ENCODE measurements at regions not wholly inside any gene's neighbourhood (a gene's known extent, or its start where the extent isn't known, plus 50 kb on each side); places are given as distances from the start of the nearest gene placed in this dataset.

- H3K9me3 Mint-ChIP-seq (ENCODE audit: insufficient read depth), result peaks cover 7% of the 10 kb centered on the region
- H3K27me3 Mint-ChIP-seq (ENCODE audit: low read depth), result no peaks in the 10 kb centered on the region
- ChIA-PET POLR2A (no interaction called here), CTCF (interaction anchor here (1.4 kb wide), 1 partner anchor 706 kb away, joined by 3 read pairs; no protein-coding TSS in a partner anchor)
- no peaks in the 10 kb centered on the region for H3K4me1 Mint-ChIP-seq (ENCODE audit: low read depth)
- no peak for DNase-seq
- H3K27ac Mint-ChIP-seq, result no peak overlapping the region
- no peaks in the 10 kb centered on the region for H3K36me3 Mint-ChIP-seq (ENCODE audit: low read depth)
- ATAC-seq, result no peak
- H3K4me3 Mint-ChIP-seq, result no peak overlapping the region
Measured at GRCh38 chr6:120056085-120056484, 706.5 kb upstream of the MAN1A1 start.

- Mint-ChIP-seq H3K4me1 (ENCODE audit: low read depth) (no peaks in the 10 kb centered on the region), H3K27ac (no peak overlapping the region), H3K36me3 (ENCODE audit: low read depth) (no peaks in the 10 kb centered on the region), H3K4me3 (no peak overlapping the region), H3K9me3 (ENCODE audit: insufficient read depth) (peaks cover 3% of the 10 kb centered on the region), H3K27me3 (ENCODE audit: low read depth) (no peaks in the 10 kb centered on the region)
- DNase-seq (no peak), ATAC-seq (no peak)
- POLR2A ChIA-PET, result no interaction called here
- CTCF ChIA-PET, result no interaction called here
Measured at GRCh38 chr6:120055071-120055470, 705.5 kb upstream of the MAN1A1 start.

- H3K36me3 Mint-ChIP-seq (ENCODE audit: low read depth), result no peaks in the 10 kb centered on the region
- POLR2A ChIA-PET, result no interaction called here
Measured at GRCh38 chr6:120039664-120040063, 690.1 kb upstream of the MAN1A1 start.

GRCh38 chr6:120031837-120032236 lies 682.3 kb upstream of the MAN1A1 start:
- no peaks in the 10 kb centered on the region for H3K27me3 Mint-ChIP-seq (ENCODE audit: low read depth)
- DNase-seq, result no peak
- H3K9me3 Mint-ChIP-seq (ENCODE audit: insufficient read depth), result no peaks in the 10 kb centered on the region
- POLR2A ChIA-PET, result no interaction called here
- H3K36me3 Mint-ChIP-seq (ENCODE audit: low read depth), result no peaks in the 10 kb centered on the region
- no peak for ATAC-seq
- CTCF ChIA-PET, result no interaction called here
- no peak overlapping the region for H3K4me3 Mint-ChIP-seq
- no peaks in the 10 kb centered on the region for H3K4me1 Mint-ChIP-seq (ENCODE audit: low read depth)
- no peak overlapping the region for H3K27ac Mint-ChIP-seq

More at GRCh38 chr6:120039664-120040063, 690.1 kb upstream of the MAN1A1 start:
- CTCF ChIA-PET, result no interaction called here
- Mint-ChIP-seq H3K27me3 (ENCODE audit: low read depth) (peaks cover 2% of the 10 kb centered on the region), H3K4me3 (no peak overlapping the region), H3K9me3 (ENCODE audit: insufficient read depth) (no peaks in the 10 kb centered on the region), H3K27ac (no peak overlapping the region), H3K4me1 (ENCODE audit: low read depth) (no peaks in the 10 kb centered on the region)
- DNase-seq, result no peak
- no peak for ATAC-seq

- DNase-seq, result no peak
- Mint-ChIP-seq H3K27ac (no peak overlapping the region), H3K9me3 (ENCODE audit: insufficient read depth) (no peaks in the 10 kb centered on the region), H3K4me1 (ENCODE audit: low read depth) (no peaks in the 10 kb centered on the region), H3K36me3 (ENCODE audit: low read depth) (no peaks in the 10 kb centered on the region), H3K27me3 (ENCODE audit: low read depth) (no peaks in the 10 kb centered on the region), H3K4me3 (no peak overlapping the region)
- CTCF ChIA-PET, result no interaction called here
- no peak for ATAC-seq
- POLR2A ChIA-PET, result no interaction called here
Measured at GRCh38 chr6:120026791-120027190, 677.2 kb upstream of the MAN1A1 start.

- no peaks in the 10 kb centered on the region for H3K36me3 Mint-ChIP-seq (ENCODE audit: low read depth)
- no peak overlapping the region for H3K4me3 Mint-ChIP-seq
- POLR2A ChIA-PET, result no interaction called here
- CTCF ChIA-PET, result no interaction called here
- H3K27me3 Mint-ChIP-seq (ENCODE audit: low read depth), result no peaks in the 10 kb centered on the region
- no peaks in the 10 kb centered on the region for H3K4me1 Mint-ChIP-seq (ENCODE audit: low read depth)
- ATAC-seq, result no peak
- no peaks in the 10 kb centered on the region for H3K9me3 Mint-ChIP-seq (ENCODE audit: insufficient read depth)
- no peak for DNase-seq
- no peak overlapping the region for H3K27ac Mint-ChIP-seq
Measured at GRCh38 chr6:120010075-120010474, 660.5 kb upstream of the MAN1A1 start.

- ChIA-PET CTCF (no interaction called here), POLR2A (no interaction called here)
- Mint-ChIP-seq H3K9me3 (ENCODE audit: insufficient read depth) (no peaks in the 10 kb centered on the region), H3K36me3 (ENCODE audit: low read depth) (no peaks in the 10 kb centered on the region), H3K27ac (no peak overlapping the region), H3K27me3 (ENCODE audit: low read depth) (no peaks in the 10 kb centered on the region), H3K4me3 (no peak overlapping the region), H3K4me1 (ENCODE audit: low read depth) (no peaks in the 10 kb centered on the region)
- no peak for DNase-seq
- no peak for ATAC-seq
Measured at GRCh38 chr6:120005292-120005976, 655.9 kb upstream of the MAN1A1 start.

- Mint-ChIP-seq H3K9me3 (ENCODE audit: insufficient read depth) (no peaks in the 10 kb centered on the region), H3K27me3 (ENCODE audit: low read depth) (no peaks in the 10 kb centered on the region), H3K27ac (no peak overlapping the region), H3K4me1 (ENCODE audit: low read depth) (no peaks in the 10 kb centered on the region), H3K36me3 (ENCODE audit: low read depth) (no peaks in the 10 kb centered on the region), H3K4me3 (no peak overlapping the region)
- no peak for DNase-seq
- CTCF ChIA-PET, result no interaction called here
- POLR2A ChIA-PET, result no interaction called here
- no peak for ATAC-seq
Measured at GRCh38 chr6:119986934-119987549, 637.5 kb upstream of the MAN1A1 start.

- CTCF ChIA-PET, result no interaction called here
- ATAC-seq, result no peak
Measured at GRCh38 chr6:119985952-119986736, 636.6 kb upstream of the MAN1A1 start.

GRCh38 chr6:119980802-119981201 lies 631.2 kb upstream of the MAN1A1 start:
- DNase-seq (no peak), ATAC-seq (no peak)
- Mint-ChIP-seq H3K27me3 (ENCODE audit: low read depth) (no peaks in the 10 kb centered on the region), H3K9me3 (ENCODE audit: insufficient read depth) (no peaks in the 10 kb centered on the region), H3K36me3 (ENCODE audit: low read depth) (no peaks in the 10 kb centered on the region), H3K27ac (no peak overlapping the region), H3K4me1 (ENCODE audit: low read depth) (no peaks in the 10 kb centered on the region), H3K4me3 (no peak overlapping the region)
- CTCF ChIA-PET, result no interaction called here
- POLR2A ChIA-PET, result no interaction called here

More at GRCh38 chr6:119985952-119986736, 636.6 kb upstream of the MAN1A1 start:
- Mint-ChIP-seq H3K36me3 (ENCODE audit: low read depth) (no peaks in the 10 kb centered on the region), H3K9me3 (ENCODE audit: insufficient read depth) (no peaks in the 10 kb centered on the region), H3K4me3 (no peak overlapping the region), H3K27ac (no peak overlapping the region), H3K4me1 (ENCODE audit: low read depth) (no peaks in the 10 kb centered on the region), H3K27me3 (ENCODE audit: low read depth) (no peaks in the 10 kb centered on the region)
- POLR2A ChIA-PET, result no interaction called here
- DNase-seq, result no peak

- ATAC-seq (no peak), DNase-seq (no peak)
- POLR2A ChIA-PET, result no interaction called here
- Mint-ChIP-seq H3K27me3 (ENCODE audit: low read depth) (no peaks in the 10 kb centered on the region), H3K36me3 (ENCODE audit: low read depth) (no peaks in the 10 kb centered on the region), H3K27ac (no peak overlapping the region), H3K4me1 (ENCODE audit: low read depth) (no peaks in the 10 kb centered on the region), H3K4me3 (no peak overlapping the region), H3K9me3 (ENCODE audit: insufficient read depth) (no peaks in the 10 kb centered on the region)
- CTCF ChIA-PET, result interaction anchor here (1.6 kb wide), 1 partner anchor 629 kb away, joined by 7 read pairs; no protein-coding TSS in a partner anchor
Measured at GRCh38 chr6:119979862-119980261, 630.3 kb upstream of the MAN1A1 start.

GRCh38 chr6:119978274-119978889 lies 628.8 kb upstream of the MAN1A1 start:
- POLR2A ChIA-PET, result interaction anchor here (0.6 kb wide), 1 partner anchor 628 kb away, joined by 3 read pairs; no protein-coding TSS in a partner anchor
- H3K27me3 Mint-ChIP-seq (ENCODE audit: low read depth), result no peaks in the 10 kb centered on the region
- H3K9me3 Mint-ChIP-seq (ENCODE audit: insufficient read depth), result no peaks in the 10 kb centered on the region
- no peak overlapping the region for H3K4me3 Mint-ChIP-seq
- no peak overlapping the region for H3K27ac Mint-ChIP-seq
- DNase-seq (no peak), ATAC-seq (no peak)
- CTCF ChIA-PET, result interaction anchor here (1.0 to 1.6 kb wide), 2 partner anchors 20 to 628 kb away, joined by 3 to 7 read pairs; no protein-coding TSS in a partner anchor
- H3K4me1 Mint-ChIP-seq (ENCODE audit: low read depth), result no peaks in the 10 kb centered on the region
- no peaks in the 10 kb centered on the region for H3K36me3 Mint-ChIP-seq (ENCODE audit: low read depth)
